B cell (primary cell): ENCODE measurements at regions not wholly inside any gene's neighbourhood (a gene's known extent, or its start where the extent isn't known, plus 50 kb on each side); places are given as distances from the start of the nearest gene placed in this dataset.

Source experiments
- ATAC-seq: fragments of 200-7000 bp; cut with Tn5 transposase; one replicate; pipeline ENCODE4 v1.10.0; 2021; ENCODE audit warnings: low read depth, mild to moderate bottlenecking, moderate number of reproducible peaks, moderate library complexity
- CTCF ChIA-PET: fragments of 350-600 bp; sonication (Branson Sonifier 250); formaldehyde crosslinking; loops from one replicate; lab custom pipeline; 2021; ENCODE audit warnings: antibody characterized with exemption, inconsistent platforms; lab: Charles Lee
- POLR2A ChIA-PET: fragments of 350-600 bp; sonication (Branson Sonifier 250); formaldehyde crosslinking; loops from one replicate; lab custom pipeline; 2021; ENCODE audit warnings: antibody characterized with exemption; lab: Charles Lee
- DNase-seq: peaks from one replicate; pipeline ENCODE4 v3.0.0; 2013
- H2AFZ ChIP-seq: 2 replicates; pipeline ENCODE4 v1.6.1; 2012; ENCODE audit warnings: mild to moderate bottlenecking, low read depth, low read length; ENCODE audit not compliant: insufficient read depth, poor library complexity, severe bottlenecking
- H3K27ac ChIP-seq, 2 donors: 1 replicate in 1 of 2; 2 replicates in 1 of 2; pipeline ENCODE4 v1.5.1; 2012 to 2013; ENCODE audit warnings: low read length in 2 of 2, mild to moderate bottlenecking in 2 of 2, moderate library complexity in 1 of 2
- H3K27me3 ChIP-seq, 4 experiments: fragments of 200-600 bp in 1 of 4; sonication (generic) in 1 of 4; replicated peaks in 1 of 4; 1 replicate in 2 of 4; 2 replicates in 2 of 4; pipeline versions ENCODE4 v1.6.1 to v1.7.0; 2013 to 2016; ENCODE audit warnings: low read length in 3 of 4, mild to moderate bottlenecking in 2 of 4, mixed read lengths in 1 of 4, moderate library complexity in 1 of 4; ENCODE audit not compliant: insufficient read depth in 4 of 4, control insufficient read depth in 3 of 4; ENCODE audit errors: control extremely low read depth in 1 of 4
- H3K36me3 ChIP-seq, 2 experiments: replicated peaks in 1 of 2; 1 replicate in 1 of 2; 2 replicates in 1 of 2; pipeline versions ENCODE4 v1.6.1 to v1.7.1; 2013; ENCODE audit warnings: low read length in 1 of 2; ENCODE audit not compliant: insufficient read depth in 2 of 2, control insufficient read depth in 1 of 2; ENCODE audit errors: control extremely low read depth in 1 of 2, extremely low read depth in 1 of 2
- H3K4me1 ChIP-seq, 2 donors: fragments of 200-600 bp in 1 of 2; sonication (generic) in 1 of 2; 1 replicate in 1 of 2; 2 replicates in 1 of 2; pipeline versions ENCODE4 v1.5.1 to v1.6.1; 2013 to 2017; ENCODE audit warnings: low read length in 2 of 2; ENCODE audit not compliant: control insufficient read depth in 2 of 2, insufficient read depth in 2 of 2
- H3K4me2 ChIP-seq: replicated peaks from 2 replicates; pipeline ENCODE3; 2012; ENCODE audit warnings: mild to moderate bottlenecking, low read depth, low read length; ENCODE audit not compliant: poor library complexity, severe bottlenecking
- H3K4me3 ChIP-seq, 5 experiments: fragments of 200-600 bp in 1 of 5; sonication (generic) in 1 of 5; 1 replicate in 3 of 5; 2 replicates in 2 of 5; pipeline versions ENCODE4 v1.5.1 to v1.7.0; 2011 to 2016; ENCODE audit warnings: low read length in 4 of 5, mild to moderate bottlenecking in 4 of 5, low read depth in 2 of 5, control low read depth in 1 of 5, moderate library complexity in 1 of 5; ENCODE audit not compliant: insufficient read depth in 1 of 5; ENCODE audit errors: control extremely low read depth in 1 of 5, extremely low read depth in 1 of 5
- H3K79me2 ChIP-seq: fragments of 200-600 bp; sonication (generic); one replicate; pipeline ENCODE4 v1.6.0; 2016; ENCODE audit warnings: low read length; ENCODE audit not compliant: control insufficient read depth, insufficient read depth
- H3K9ac ChIP-seq: fragments of 200-600 bp; sonication (generic); 2 replicates; pipeline ENCODE4 v1.6.1; 2017; ENCODE audit warnings: mild to moderate bottlenecking, low read length, moderate library complexity
- H3K9me3 ChIP-seq, 3 donors: one replicate each; pipeline versions ENCODE4 v1.6.1 to v1.7.1; 2013; ENCODE audit warnings: low read length in 2 of 3; ENCODE audit not compliant: control insufficient read depth in 2 of 3, insufficient read depth in 1 of 3; ENCODE audit errors: control extremely low read depth in 1 of 3
- H4K20me1 ChIP-seq: 2 replicates; pipeline ENCODE4 v1.6.0; 2012; ENCODE audit warnings: mild to moderate bottlenecking, low read length; ENCODE audit not compliant: insufficient read depth, control insufficient read depth, poor library complexity, severe bottlenecking
- H3K27ac Mint-ChIP-seq: one replicate; pipeline ENCODE4 v1.8.0; 2021; ENCODE audit warnings: mixed read lengths
- H3K27me3 Mint-ChIP-seq: one replicate; pipeline ENCODE4 v1.8.0; 2021; ENCODE audit warnings: mixed read lengths
- H3K4me1 Mint-ChIP-seq: one replicate; pipeline ENCODE4 v1.8.0; 2021; ENCODE audit warnings: mixed read lengths
- H3K4me3 Mint-ChIP-seq: one replicate; pipeline ENCODE4 v1.8.0; 2021; ENCODE audit warnings: mixed read lengths
- H3K9me3 Mint-ChIP-seq: one replicate; pipeline ENCODE4 v1.8.0; 2022; ENCODE audit warnings: mixed read lengths; ENCODE audit not compliant: insufficient read depth
- EZH2 ChIP-seq: IDR thresholded peaks from 2 replicates; pipeline ENCODE4 v1.6.1; 2012; ENCODE audit warnings: borderline replicate concordance, low read depth, mild to moderate bottlenecking, moderate library complexity, low read length; ENCODE audit not compliant: insufficient read depth, poor library complexity, severe bottlenecking
- WGBS: methylation state at CpG from one replicate; pipeline ENCODE4 v1.1.5; 2013; ENCODE audit warnings: missing lambda C conversion rate; ENCODE audit not compliant: insufficient coverage; 5-methylcytosine and 5-hydroxymethylcytosine counted together
- intact Hi-C: fragments of 100-400 bp; cut with micrococcal nuclease; formaldehyde crosslinking; loops from one replicate; pipeline ENCODE4 v1.10.0; 2022
- TF ChIP-seq, protein P1 (sequence below): fragments of 200-600 bp; IDR thresholded peaks from one replicate; pipeline ENCODE4 v1.8.0; 2022; ENCODE audit warnings: antibody characterized with exemption, mild to moderate bottlenecking

DNA sequence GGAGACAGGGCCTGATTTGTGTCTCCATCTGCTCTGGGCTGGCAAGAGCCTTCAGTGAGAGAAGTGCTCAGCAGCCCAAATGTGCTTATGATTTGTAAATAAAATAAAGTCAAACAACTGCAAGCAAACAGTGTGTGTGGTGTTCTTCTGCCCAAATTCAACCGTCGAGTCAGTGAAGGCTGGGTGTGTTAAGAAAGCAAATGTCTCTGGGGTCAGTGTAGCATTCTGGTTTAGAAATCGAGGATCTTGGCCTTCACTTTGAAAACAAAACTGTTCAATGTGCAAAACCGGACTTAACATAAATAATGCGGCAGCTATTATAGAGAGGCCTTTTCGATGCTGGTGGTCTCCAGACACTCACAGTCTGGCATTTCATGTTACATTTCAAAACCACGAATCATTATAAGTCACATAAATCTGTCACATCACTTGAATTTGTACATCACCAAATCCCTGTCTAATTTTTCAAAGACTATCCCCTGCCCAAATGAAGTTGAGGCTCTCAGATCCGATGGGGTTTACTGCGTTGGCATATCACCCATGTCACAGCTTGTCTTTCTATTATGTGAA lies 158.6 kb upstream of the MYOCD start:
- Histone ChIP-seq H2AFZ (no peak overlapping the region), H3K36me3 (no peaks in the 10 kb centered on the region), H3K27ac (no peak overlapping the region), H4K20me1 (no peaks in the 10 kb centered on the region), H3K79me2 (no peaks in the 10 kb centered on the region), H3K4me3 (no peak overlapping the region), H3K4me2 (no peak overlapping the region), H3K4me1 (no peaks in the 10 kb centered on the region), H3K27me3 (no peaks in the 10 kb centered on the region), H3K9ac (no peak overlapping the region), H3K9me3 (peaks cover 0 to 7% (median 0%) of the 10 kb centered on the region in 3 donors)
- Mint-ChIP-seq H3K4me1 (no peaks in the 10 kb centered on the region), H3K9me3 (no peaks in the 10 kb centered on the region), H3K27ac (no peak overlapping the region), H3K4me3 (no peak overlapping the region), H3K27me3 (no peaks in the 10 kb centered on the region)
- WGBS: 81% methylated on average over 7 of the region's 9 CpGs
- ChIA-PET POLR2A (no interaction called here), CTCF (no interaction called here)
- DNase-seq (no peak), ATAC-seq (no peak)
- intact Hi-C loops: no loop called here
- no peak for TF ChIP-seq EZH2
- TF ChIP-seq, protein P1, sequence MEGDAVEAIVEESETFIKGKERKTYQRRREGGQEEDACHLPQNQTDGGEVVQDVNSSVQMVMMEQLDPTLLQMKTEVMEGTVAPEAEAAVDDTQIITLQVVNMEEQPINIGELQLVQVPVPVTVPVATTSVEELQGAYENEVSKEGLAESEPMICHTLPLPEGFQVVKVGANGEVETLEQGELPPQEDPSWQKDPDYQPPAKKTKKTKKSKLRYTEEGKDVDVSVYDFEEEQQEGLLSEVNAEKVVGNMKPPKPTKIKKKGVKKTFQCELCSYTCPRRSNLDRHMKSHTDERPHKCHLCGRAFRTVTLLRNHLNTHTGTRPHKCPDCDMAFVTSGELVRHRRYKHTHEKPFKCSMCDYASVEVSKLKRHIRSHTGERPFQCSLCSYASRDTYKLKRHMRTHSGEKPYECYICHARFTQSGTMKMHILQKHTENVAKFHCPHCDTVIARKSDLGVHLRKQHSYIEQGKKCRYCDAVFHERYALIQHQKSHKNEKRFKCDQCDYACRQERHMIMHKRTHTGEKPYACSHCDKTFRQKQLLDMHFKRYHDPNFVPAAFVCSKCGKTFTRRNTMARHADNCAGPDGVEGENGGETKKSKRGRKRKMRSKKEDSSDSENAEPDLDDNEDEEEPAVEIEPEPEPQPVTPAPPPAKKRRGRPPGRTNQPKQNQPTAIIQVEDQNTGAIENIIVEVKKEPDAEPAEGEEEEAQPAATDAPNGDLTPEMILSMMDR: no peak

DNA sequence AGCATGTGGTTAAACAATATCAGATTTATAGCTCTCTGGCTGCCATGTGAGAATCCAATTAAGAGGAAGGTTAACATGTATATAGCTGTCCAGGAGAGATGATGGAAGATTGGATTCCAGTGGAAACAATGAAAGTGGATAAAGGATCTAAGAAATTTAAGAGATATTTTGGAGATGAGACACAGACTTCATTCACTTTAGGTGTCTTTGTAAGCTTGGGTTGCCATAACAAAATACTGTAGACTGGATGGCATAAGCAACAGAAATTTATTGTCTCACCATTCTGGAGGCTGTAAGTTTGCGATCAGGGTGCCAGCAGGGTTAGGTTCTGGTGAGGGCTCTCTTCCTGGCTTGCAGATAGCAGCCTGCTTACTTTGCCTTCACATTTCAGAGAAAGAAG lies 155.9 kb upstream of the MYOCD start:
- CTCF ChIA-PET: no interaction called here
- no peaks in the 10 kb centered on the region for H3K9me3 Mint-ChIP-seq
- Histone ChIP-seq H3K9me3 (peaks cover 0 to 7% (median 0%) of the 10 kb centered on the region in 3 donors), H3K79me2 (no peaks in the 10 kb centered on the region), H3K4me3 (no peak overlapping the region), H3K4me2 (no peak overlapping the region), H3K27ac (no peak overlapping the region), H4K20me1 (no peaks in the 10 kb centered on the region), H3K36me3 (no peaks in the 10 kb centered on the region), H3K4me1 (no peaks in the 10 kb centered on the region), H3K27me3 (no peaks in the 10 kb centered on the region), H2AFZ (no peak overlapping the region), H3K9ac (no peak overlapping the region)
- no peak overlapping the region for H3K27ac Mint-ChIP-seq
- intact Hi-C loops: no loop called here
- H3K4me1 Mint-ChIP-seq: no peaks in the 10 kb centered on the region
- no peak for DNase-seq
- POLR2A ChIA-PET: no interaction called here
- no peaks in the 10 kb centered on the region for H3K27me3 Mint-ChIP-seq
- WGBS: no CpG with 5 or more reads among the region's 1 CpG
- TF ChIP-seq EZH2: no peak
- TF ChIP-seq, protein P1: no peak
- H3K4me3 Mint-ChIP-seq: no peak overlapping the region
- no peak for ATAC-seq
